Gastroesophageal sphincter (tissue), 3 donors: ENCODE measurements at regions not wholly inside any gene's neighbourhood (a gene's known extent, or its start where the extent isn't known, plus 50 kb on each side); places are given as distances from the start of the nearest gene placed in this dataset.

Experiments used
- CTCF ChIP-seq, 4 experiments: fragments of 200-600 bp in 2 of 4; fragments of 450-650 bp in 2 of 4; sonication (generic) in 1 of 4; IDR thresholded peaks; one replicate each; pipeline ENCODE4 v1.5.1; 2017 to 2019; ENCODE audit warnings: antibody characterized with exemption in 4 of 4, mild to moderate bottlenecking in 2 of 4, moderate library complexity in 2 of 4
- EP300 ChIP-seq: sonication (generic); formaldehyde crosslinking; IDR thresholded peaks from one replicate; pipeline ENCODE4 v1.6.1; 2017; ENCODE audit warnings: antibody characterized with exemption, mild to moderate bottlenecking
- POLR2A ChIP-seq, 2 donors: fragments of 450-650 bp; IDR thresholded peaks; one replicate each; pipeline ENCODE4 v1.6.1; 2017; ENCODE audit warnings: antibody characterized with exemption in 2 of 2, mild to moderate bottlenecking in 2 of 2, moderate library complexity in 1 of 2
- POLR2AphosphoS5 ChIP-seq: sonication (generic); formaldehyde crosslinking; IDR thresholded peaks from one replicate; pipeline ENCODE4 v1.6.1; 2017; ENCODE audit warnings: antibody characterized with exemption

GRCh38 chr4:115470763-115471162 lies 357.3 kb upstream of the NDST4 start:
- TF ChIP-seq CTCF (IDR thresholded peaks at IDR 0.05) = no peak
- TF ChIP-seq POLR2A (IDR thresholded peaks at IDR 0.05) = no peak
- no peak for TF ChIP-seq POLR2AphosphoS5
- TF ChIP-seq EP300 = no peak
